HCT116 (cell line): ENCODE measurements at regions not wholly inside any gene's neighbourhood (a gene's known extent, or its start where the extent isn't known, plus 50 kb on each side); places are given as distances from the start of the nearest gene placed in this dataset.

Experiments
- ATAC-seq: fragments of 200-7000 bp; cut with Tn5 transposase; 2 replicates; pipeline ENCODE4 v1.9.1; 2020; ENCODE audit warnings: mild to moderate bottlenecking, moderate library complexity
- BruUV-seq: library from RNA; stranded (reverse); fragments of 400-500 nt; replicated peaks from 2 replicates; lab custom pipeline; 2021; lab: Mats Ljungman, UMichigan
- CTCF ChIA-PET: fragments of 300-600 bp; sonication (Branson Sonifier 250); formaldehyde crosslinking; loops from one replicate; lab custom pipeline; 2021; ENCODE audit warnings: antibody characterized with exemption; lab: Charles Lee
- POLR2A ChIA-PET: fragments of 300-600, 350-600 bp; sonication (Branson Sonifier 250); formaldehyde crosslinking; loops from one replicate; lab custom pipeline; 2021; ENCODE audit warnings: antibody characterized with exemption; lab: Charles Lee
- RAD21 ChIA-PET, 2 experiments: fragments of 300-600 bp; sonication (Branson Sonifier 250); formaldehyde crosslinking; loops; one replicate each; lab custom pipeline; 2023; ENCODE audit warnings: low total read pairs in 2 of 2; ENCODE audit not compliant: uncharacterized antibody in 2 of 2, unreplicated experiment in 2 of 2, low non-redundant PET in 1 of 2; lab: Charles Lee
- DNase-seq: peaks from one replicate; pipeline ENCODE4 v3.0.0-alpha.2; 2010; ENCODE audit warnings: low read depth, low spot score
- H2AFZ ChIP-seq: fragments of 200-600 bp; shearing (Covaris generic), sonication (generic); 2 replicates; pipeline ENCODE4 v1.6.1; 2017; ENCODE audit warnings: low read depth, mixed run types, mixed read lengths, antibody characterized with exemption, low read length; ENCODE audit not compliant: poor library complexity, severe bottlenecking
- H3K27ac ChIP-seq: 2 replicates; pipeline ENCODE4 v1.5.1; 2012; ENCODE audit warnings: low read depth, low read length
- H3K27me3 ChIP-seq: fragments of 200-600 bp; sonication (generic); 2 replicates; pipeline ENCODE4 v1.6.1; 2016; ENCODE audit warnings: mixed run types, low read length, mixed read lengths; ENCODE audit not compliant: insufficient read depth
- H3K36me3 ChIP-seq, 2 experiments: fragments of 200-500 bp in 1 of 2; fragments of 200-600 bp in 1 of 2; sonication (Bioruptor generic) in 1 of 2; sonication (generic) in 1 of 2; 2 replicates each; pipeline versions ENCODE4 v1.5.1 to v1.6.1; 2014 to 2016; ENCODE audit warnings: low read length in 2 of 2, inconsistent platforms in 1 of 2, mixed read lengths in 1 of 2, mixed run types in 1 of 2; ENCODE audit not compliant: insufficient read depth in 2 of 2, control insufficient read depth in 1 of 2
- H3K4me1 ChIP-seq, 2 experiments: fragments of 200-600 bp in 1 of 2; sonication (generic) in 1 of 2; 2 replicates each; pipeline versions ENCODE4 v1.5.1 to v1.6.1; 2012 to 2017; ENCODE audit warnings: low read length in 2 of 2, inconsistent platforms in 1 of 2, mild to moderate bottlenecking in 1 of 2, mixed read lengths in 1 of 2, mixed run types in 1 of 2, moderate library complexity in 1 of 2; ENCODE audit not compliant: insufficient read depth in 2 of 2, control insufficient read depth in 1 of 2
- H3K4me2 ChIP-seq: fragments of 200-600 bp; sonication (generic); 2 replicates; pipeline ENCODE4 v1.6.1; 2017; ENCODE audit warnings: mixed run types, low read length, mixed read lengths
- H3K4me3 ChIP-seq, 2 experiments: fragments of 200-600 bp in 1 of 2; sonication (generic) in 1 of 2; replicated peaks in 1 of 2; 2 replicates each; pipeline ENCODE4 v1.5.1; 2011 to 2016; ENCODE audit warnings: low read length in 2 of 2, control low read depth in 1 of 2, low read depth in 1 of 2, mild to moderate bottlenecking in 1 of 2, mixed read lengths in 1 of 2, mixed run types in 1 of 2
- H3K79me2 ChIP-seq: fragments of 200-600 bp; sonication (generic); 2 replicates; pipeline ENCODE4 v1.6.1; 2017; ENCODE audit warnings: mild to moderate bottlenecking, mixed run types, low read length, moderate library complexity, mixed read lengths; ENCODE audit not compliant: insufficient read depth
- H3K9ac ChIP-seq: fragments of 200-600 bp; sonication (generic); 2 replicates; pipeline ENCODE4 v1.6.1; 2016; ENCODE audit warnings: low read length, mixed read lengths
- H3K9me2 ChIP-seq: fragments of 200-600 bp; sonication (generic), shearing (Covaris generic); 2 replicates; pipeline ENCODE4 v1.6.1; 2017; ENCODE audit warnings: mixed run types, mild to moderate bottlenecking, moderate library complexity; ENCODE audit not compliant: insufficient read depth
- H3K9me3 ChIP-seq, 2 experiments: fragments of 200-500 bp in 1 of 2; fragments of 200-600 bp in 1 of 2; sonication (Bioruptor generic) in 1 of 2; sonication (generic) in 1 of 2; 2 replicates each; pipeline ENCODE4 v1.6.1; 2014 to 2017; ENCODE audit warnings: low read length in 2 of 2, mixed read lengths in 2 of 2, inconsistent platforms in 1 of 2, low read depth in 1 of 2, mild to moderate bottlenecking in 1 of 2, mixed run types in 1 of 2, moderate library complexity in 1 of 2; ENCODE audit not compliant: control insufficient read depth in 1 of 2, insufficient read depth in 1 of 2
- H4K20me1 ChIP-seq: fragments of 200-600 bp; sonication (generic), shearing (Covaris generic); 2 replicates; pipeline ENCODE4 v1.6.1; 2017; ENCODE audit warnings: mixed run types, mild to moderate bottlenecking, moderate library complexity; ENCODE audit not compliant: insufficient read depth
- CBX3 ChIP-seq: IDR thresholded peaks from 2 replicates; pipeline ENCODE4 v1.6.1; 2012; ENCODE audit warnings: low read depth
- CEBPB ChIP-seq: IDR thresholded peaks from 2 replicates; pipeline ENCODE4 v1.6.1; 2012; ENCODE audit warnings: low read depth
- EGR1 ChIP-seq: IDR thresholded peaks from 2 replicates; pipeline ENCODE4 v1.6.1; 2012; ENCODE audit warnings: low read depth
- EZH2 ChIP-seq: fragments of 200-600 bp; sonication (generic); IDR thresholded peaks from 2 replicates; pipeline ENCODE4 v1.6.1; 2017; ENCODE audit warnings: antibody characterized with exemption, mixed run types
- EZH2phosphoT487 ChIP-seq: fragments of 200-600 bp; IDR thresholded peaks from 2 replicates; pipeline ENCODE4 v1.6.1; 2018; ENCODE audit warnings: antibody characterized with exemption, borderline replicate concordance
- FOSL1 ChIP-seq: IDR thresholded peaks from 2 replicates; pipeline ENCODE4 v1.6.1; 2012; ENCODE audit warnings: low read depth
- POLR2AphosphoS5 ChIP-seq: IDR thresholded peaks from 2 replicates; pipeline ENCODE4 v1.6.1; 2011; ENCODE audit warnings: mild to moderate bottlenecking, low read depth, low read length, moderate library complexity
- SIN3A ChIP-seq: IDR thresholded peaks from 2 replicates; pipeline ENCODE4 v1.6.1; 2012; ENCODE audit warnings: low read depth
- SP1 ChIP-seq: IDR thresholded peaks from 2 replicates; pipeline ENCODE4 v1.6.1; 2012; ENCODE audit warnings: low read depth
- SRF ChIP-seq: IDR thresholded peaks from 2 replicates; pipeline ENCODE4 v1.6.1; 2012; ENCODE audit warnings: low read depth
- TCF7L2 ChIP-seq: IDR thresholded peaks from 2 replicates; pipeline ENCODE4 v1.7.0; 2011; ENCODE audit warnings: borderline replicate concordance, inconsistent platforms; ENCODE audit not compliant: insufficient read depth, insufficient read length; ENCODE audit errors: extremely low read depth
- YY1 ChIP-seq: IDR thresholded peaks from 2 replicates; pipeline ENCODE4 v1.6.1; 2011; ENCODE audit warnings: low read length, low read depth, moderate library complexity, mild to moderate bottlenecking; ENCODE audit not compliant: insufficient replicate concordance; ENCODE audit errors: extremely low read depth
- ZFX ChIP-seq: fragments of 450-650 bp; IDR thresholded peaks from 2 replicates; pipeline ENCODE4 v1.6.1; 2017
- ZNF274 ChIP-seq: fragments of 200-500 bp; sonication (Bioruptor generic); IDR thresholded peaks from 2 replicates; pipeline ENCODE4 v1.6.1; 2014; ENCODE audit warnings: mild to moderate bottlenecking, low read depth, low read length, inconsistent platforms
- intact Hi-C: fragments of 100-400 bp; cut with micrococcal nuclease; formaldehyde crosslinking; loops from 2 replicates; pipeline ENCODE4 v1.10.0; 2022
- TF ChIP-seq, protein P1 (sequence below): IDR thresholded peaks from 2 replicates; pipeline ENCODE4 v1.6.1; 2012
- TF ChIP-seq, protein P2 (sequence below), 3 experiments: fragments of 200-600 bp in 1 of 3; sonication (generic) in 1 of 3; IDR thresholded peaks in 2 of 3; conservative IDR thresholded peaks in 1 of 3; 2 replicates each; pipeline ENCODE4 v1.5.1; 2012 to 2017; ENCODE audit warnings: low read depth in 2 of 3, low read length in 2 of 3, antibody characterized with exemption in 1 of 3, borderline replicate concordance in 1 of 3, control low read depth in 1 of 3, mild to moderate bottlenecking in 1 of 3, mixed read lengths in 1 of 3, mixed run types in 1 of 3, moderate library complexity in 1 of 3; ENCODE audit not compliant: insufficient read depth in 1 of 3
- TF ChIP-seq, protein P3 (sequence below): IDR thresholded peaks from 2 replicates; pipeline ENCODE4 v1.6.1; 2011; ENCODE audit warnings: mild to moderate bottlenecking, low read length, moderate library complexity; ENCODE audit not compliant: insufficient replicate concordance; ENCODE audit errors: extremely low read depth
- TF ChIP-seq, protein P4 (sequence below): IDR thresholded peaks from 2 replicates; pipeline ENCODE4 v1.6.1; 2012
- TF ChIP-seq, protein P5 (sequence below): IDR thresholded peaks from 2 replicates; pipeline ENCODE4 v1.6.1; 2012; ENCODE audit warnings: low read depth

DNA sequence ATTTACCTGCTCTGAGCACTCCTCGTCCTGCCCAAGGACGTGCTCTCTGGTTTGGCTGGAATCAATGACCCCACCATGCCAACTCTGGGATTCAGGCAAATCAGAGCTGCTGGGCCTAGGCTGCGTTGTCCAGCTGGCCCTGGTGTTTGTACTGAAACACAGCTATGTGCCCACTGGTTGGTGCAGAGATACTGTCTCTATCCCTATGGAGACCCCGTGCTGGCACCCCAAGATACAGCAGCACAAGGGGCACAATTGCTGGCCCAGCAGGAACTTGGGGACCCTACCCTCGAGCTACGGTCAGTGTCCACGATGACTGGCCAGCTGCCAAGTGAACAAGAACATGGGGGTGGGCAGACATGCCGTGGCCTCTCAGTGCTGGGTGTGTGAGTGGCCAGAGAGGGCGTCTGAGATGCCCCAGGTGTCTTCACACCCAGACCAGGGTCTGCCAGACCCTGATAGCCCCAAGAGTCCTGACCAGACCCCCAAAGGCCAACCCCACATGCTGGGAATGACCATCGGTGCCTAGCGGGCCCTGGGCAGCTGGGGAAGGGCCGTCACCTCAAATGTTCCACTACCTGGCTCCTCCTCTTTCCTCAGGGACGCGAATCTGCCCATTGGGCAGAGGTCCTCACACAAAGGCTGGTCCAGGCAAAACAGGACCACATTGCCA is 79.3 kb upstream of the ZNF479 start:
- RAD21 ChIA-PET, result no interaction called here
- no peak overlapping the region for H3K27ac ChIP-seq

More for the DNA sequence above, 79.3 kb upstream of the ZNF479 start:
- POLR2A ChIA-PET, result no interaction called here
- H3K27me3 ChIP-seq, result no peaks in the 10 kb centered on the region
- H3K36me3 ChIP-seq, result no peaks in the 10 kb centered on the region
- H3K4me1 ChIP-seq, result no peaks in the 10 kb centered on the region
- no peak for DNase-seq
- no peaks in the 10 kb centered on the region for H4K20me1 ChIP-seq
- no peak overlapping the region for H3K4me3 ChIP-seq
- TF ChIP-seq CEBPB (no peak), EGR1 (no peak), ZNF274 (no peak), EZH2 (no peak), TCF7L2 (no peak), ZFX (no peak), YY1 (no peak), SRF (no peak), POLR2AphosphoS5 (no peak), SP1 (no peak), CBX3 (no peak), EZH2phosphoT487 (no peak), FOSL1 (no peak), SIN3A (no peak)
- TF ChIP-seq, protein P1, sequence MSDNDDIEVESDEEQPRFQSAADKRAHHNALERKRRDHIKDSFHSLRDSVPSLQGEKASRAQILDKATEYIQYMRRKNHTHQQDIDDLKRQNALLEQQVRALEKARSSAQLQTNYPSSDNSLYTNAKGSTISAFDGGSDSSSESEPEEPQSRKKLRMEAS, result no peak
- TF ChIP-seq, protein P2, sequence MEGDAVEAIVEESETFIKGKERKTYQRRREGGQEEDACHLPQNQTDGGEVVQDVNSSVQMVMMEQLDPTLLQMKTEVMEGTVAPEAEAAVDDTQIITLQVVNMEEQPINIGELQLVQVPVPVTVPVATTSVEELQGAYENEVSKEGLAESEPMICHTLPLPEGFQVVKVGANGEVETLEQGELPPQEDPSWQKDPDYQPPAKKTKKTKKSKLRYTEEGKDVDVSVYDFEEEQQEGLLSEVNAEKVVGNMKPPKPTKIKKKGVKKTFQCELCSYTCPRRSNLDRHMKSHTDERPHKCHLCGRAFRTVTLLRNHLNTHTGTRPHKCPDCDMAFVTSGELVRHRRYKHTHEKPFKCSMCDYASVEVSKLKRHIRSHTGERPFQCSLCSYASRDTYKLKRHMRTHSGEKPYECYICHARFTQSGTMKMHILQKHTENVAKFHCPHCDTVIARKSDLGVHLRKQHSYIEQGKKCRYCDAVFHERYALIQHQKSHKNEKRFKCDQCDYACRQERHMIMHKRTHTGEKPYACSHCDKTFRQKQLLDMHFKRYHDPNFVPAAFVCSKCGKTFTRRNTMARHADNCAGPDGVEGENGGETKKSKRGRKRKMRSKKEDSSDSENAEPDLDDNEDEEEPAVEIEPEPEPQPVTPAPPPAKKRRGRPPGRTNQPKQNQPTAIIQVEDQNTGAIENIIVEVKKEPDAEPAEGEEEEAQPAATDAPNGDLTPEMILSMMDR (IDR thresholded peaks at IDR 0.05 in 2 of 3, conservative IDR thresholded peaks at IDR 0.05 in 1 of 3; ENCODE audit: borderline replicate concordance in 1 of 3, insufficient read depth in 1 of 3, low read depth in 2 of 3, low read length in 2 of 3), result no peak
- TF ChIP-seq, protein P3, sequence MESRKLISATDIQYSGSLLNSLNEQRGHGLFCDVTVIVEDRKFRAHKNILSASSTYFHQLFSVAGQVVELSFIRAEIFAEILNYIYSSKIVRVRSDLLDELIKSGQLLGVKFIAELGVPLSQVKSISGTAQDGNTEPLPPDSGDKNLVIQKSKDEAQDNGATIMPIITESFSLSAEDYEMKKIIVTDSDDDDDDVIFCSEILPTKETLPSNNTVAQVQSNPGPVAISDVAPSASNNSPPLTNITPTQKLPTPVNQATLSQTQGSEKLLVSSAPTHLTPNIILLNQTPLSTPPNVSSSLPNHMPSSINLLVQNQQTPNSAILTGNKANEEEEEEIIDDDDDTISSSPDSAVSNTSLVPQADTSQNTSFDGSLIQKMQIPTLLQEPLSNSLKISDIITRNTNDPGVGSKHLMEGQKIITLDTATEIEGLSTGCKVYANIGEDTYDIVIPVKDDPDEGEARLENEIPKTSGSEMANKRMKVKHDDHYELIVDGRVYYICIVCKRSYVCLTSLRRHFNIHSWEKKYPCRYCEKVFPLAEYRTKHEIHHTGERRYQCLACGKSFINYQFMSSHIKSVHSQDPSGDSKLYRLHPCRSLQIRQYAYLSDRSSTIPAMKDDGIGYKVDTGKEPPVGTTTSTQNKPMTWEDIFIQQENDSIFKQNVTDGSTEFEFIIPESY, result no peak
- TF ChIP-seq, protein P4, sequence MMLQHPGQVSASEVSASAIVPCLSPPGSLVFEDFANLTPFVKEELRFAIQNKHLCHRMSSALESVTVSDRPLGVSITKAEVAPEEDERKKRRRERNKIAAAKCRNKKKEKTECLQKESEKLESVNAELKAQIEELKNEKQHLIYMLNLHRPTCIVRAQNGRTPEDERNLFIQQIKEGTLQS, result no peak
- TF ChIP-seq, protein P5, sequence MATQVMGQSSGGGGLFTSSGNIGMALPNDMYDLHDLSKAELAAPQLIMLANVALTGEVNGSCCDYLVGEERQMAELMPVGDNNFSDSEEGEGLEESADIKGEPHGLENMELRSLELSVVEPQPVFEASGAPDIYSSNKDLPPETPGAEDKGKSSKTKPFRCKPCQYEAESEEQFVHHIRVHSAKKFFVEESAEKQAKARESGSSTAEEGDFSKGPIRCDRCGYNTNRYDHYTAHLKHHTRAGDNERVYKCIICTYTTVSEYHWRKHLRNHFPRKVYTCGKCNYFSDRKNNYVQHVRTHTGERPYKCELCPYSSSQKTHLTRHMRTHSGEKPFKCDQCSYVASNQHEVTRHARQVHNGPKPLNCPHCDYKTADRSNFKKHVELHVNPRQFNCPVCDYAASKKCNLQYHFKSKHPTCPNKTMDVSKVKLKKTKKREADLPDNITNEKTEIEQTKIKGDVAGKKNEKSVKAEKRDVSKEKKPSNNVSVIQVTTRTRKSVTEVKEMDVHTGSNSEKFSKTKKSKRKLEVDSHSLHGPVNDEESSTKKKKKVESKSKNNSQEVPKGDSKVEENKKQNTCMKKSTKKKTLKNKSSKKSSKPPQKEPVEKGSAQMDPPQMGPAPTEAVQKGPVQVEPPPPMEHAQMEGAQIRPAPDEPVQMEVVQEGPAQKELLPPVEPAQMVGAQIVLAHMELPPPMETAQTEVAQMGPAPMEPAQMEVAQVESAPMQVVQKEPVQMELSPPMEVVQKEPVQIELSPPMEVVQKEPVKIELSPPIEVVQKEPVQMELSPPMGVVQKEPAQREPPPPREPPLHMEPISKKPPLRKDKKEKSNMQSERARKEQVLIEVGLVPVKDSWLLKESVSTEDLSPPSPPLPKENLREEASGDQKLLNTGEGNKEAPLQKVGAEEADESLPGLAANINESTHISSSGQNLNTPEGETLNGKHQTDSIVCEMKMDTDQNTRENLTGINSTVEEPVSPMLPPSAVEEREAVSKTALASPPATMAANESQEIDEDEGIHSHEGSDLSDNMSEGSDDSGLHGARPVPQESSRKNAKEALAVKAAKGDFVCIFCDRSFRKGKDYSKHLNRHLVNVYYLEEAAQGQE, result no peak
- no peaks in the 10 kb centered on the region for H3K79me2 ChIP-seq
- no peak overlapping the region for H3K4me2 ChIP-seq
- H3K9me2 ChIP-seq, result no peaks in the 10 kb centered on the region
- no peak overlapping the region for H2AFZ ChIP-seq
- no TSS peak for BruUV-seq
- H3K9ac ChIP-seq, result no peak overlapping the region
- CTCF ChIA-PET, result no interaction called here
- ATAC-seq, result no peak
- H3K9me3 ChIP-seq, result peaks cover 0 to 12% of the 10 kb centered on the region in 2 experiments; a peak in 2 of 4 replicates
- intact Hi-C loops, result no loop called here
